GM19328 (cell line): ENCODE measurements at regions not wholly inside any gene's neighbourhood (a gene's known extent, or its start where the extent isn't known, plus 50 kb on each side); places are given as distances from the start of the nearest gene placed in this dataset.

Source experiments
- ATAC-seq: cut with Tn5 transposase; IDR thresholded peaks from one replicate; pipeline ENCODE4 v1.9.1; 2021; ENCODE audit warnings: mild to moderate bottlenecking, moderate library complexity; ENCODE audit not compliant: unreplicated experiment

DNA sequence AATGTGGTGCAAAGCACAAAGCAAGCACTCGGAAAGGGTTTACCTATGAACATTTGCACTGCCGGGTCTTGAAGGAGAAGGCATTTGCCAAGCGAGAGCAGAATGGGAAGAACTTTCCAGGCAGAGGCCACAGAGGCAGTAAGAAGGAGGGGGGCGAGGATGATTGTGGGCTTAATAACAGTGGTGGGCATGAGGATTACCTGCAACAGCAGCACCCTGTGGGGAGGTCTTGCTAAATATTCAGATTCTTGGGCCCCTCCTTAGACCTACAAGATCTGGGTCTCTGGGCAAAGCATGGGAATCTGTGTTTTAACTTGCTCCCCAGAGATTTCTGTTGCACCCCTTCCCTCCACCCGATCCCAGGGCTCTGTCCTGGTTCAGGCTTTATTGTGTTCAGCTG, 75.1 kb upstream of the ZBED5 start:
- no peak for ATAC-seq

DNA sequence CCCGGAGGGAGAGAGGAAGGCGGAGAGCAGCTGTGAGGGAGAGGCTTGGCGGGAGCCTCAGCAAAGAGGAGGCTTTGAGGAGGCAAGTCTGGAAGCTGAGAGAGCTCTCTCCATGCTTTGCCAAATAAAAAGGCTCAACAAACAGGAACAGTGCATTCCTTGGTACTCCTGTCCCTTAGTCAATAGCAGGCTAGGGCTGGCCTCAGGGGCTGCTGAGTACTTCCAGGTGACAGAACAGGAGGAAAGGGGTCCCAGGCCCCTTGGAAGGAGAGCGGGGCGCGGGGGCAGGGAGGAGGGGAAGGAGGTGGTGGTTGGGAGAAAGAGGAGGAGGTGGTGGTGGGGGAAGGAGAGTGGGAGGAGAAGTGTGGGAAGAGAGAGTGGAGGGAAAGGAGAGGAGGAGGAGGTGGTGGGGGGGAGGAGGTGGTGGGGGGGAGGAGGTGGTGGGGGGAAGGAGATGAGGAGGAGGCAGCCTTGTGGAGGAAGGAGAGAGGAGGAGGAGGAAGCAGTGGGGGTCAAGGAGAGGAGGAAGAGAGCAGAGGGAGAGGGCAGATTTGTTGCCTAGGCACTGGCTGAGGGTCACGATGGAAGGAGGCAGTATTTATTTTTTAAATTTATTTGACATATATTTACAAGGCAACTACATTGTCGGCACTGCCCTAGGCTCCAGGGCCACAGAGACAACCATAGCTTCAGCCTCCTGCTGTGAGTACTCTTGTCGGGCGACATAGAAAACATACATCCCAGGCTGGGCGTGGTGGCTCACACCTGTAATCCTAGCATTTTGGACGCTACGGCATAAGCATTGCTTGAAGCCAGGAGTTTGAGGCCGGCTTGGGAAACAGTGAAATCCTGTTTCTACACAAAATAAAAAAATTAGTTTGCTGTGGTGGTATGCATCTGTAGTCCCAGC, 74.2 kb upstream of the ZBED5 start:
- ATAC-seq, result no peak

DNA sequence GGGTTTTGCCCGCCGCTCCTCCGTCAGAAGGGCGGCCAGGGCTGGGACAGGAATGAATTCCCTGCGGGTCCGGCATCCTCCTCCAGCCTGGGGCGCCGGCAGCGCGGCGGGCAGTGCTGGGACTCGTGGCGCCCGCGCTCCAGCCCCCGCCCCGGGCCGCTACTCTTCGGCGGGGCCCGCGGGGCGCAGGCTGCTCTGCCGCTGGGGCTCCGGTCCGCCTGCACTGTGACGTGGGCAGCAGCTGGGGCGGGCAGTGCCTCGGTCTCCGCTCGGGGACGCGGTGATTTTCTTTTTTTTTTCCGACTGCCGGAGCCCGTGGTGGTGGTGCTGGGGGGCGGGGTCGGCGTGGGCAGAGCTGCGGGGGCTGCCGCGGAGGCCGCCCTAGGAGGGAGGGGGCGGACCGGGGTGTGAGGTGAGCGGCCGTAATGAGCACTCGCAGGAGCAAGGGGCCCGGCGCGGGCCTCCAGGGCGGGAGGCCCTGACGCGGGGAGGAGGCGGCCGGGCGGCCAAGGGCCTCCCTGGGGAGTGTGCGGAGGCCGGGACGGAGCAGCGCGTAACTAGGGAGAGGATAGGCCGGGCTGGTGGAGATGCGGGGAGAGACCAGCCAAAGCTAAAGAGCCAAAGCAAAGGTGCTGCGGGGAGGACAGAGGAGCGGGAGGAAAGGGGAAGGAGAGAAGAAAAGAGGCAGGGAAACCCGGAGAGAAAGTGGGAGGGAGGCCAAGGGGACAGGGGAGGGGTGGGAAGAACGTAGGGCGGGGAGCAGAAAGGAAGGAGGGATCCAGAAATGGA, 73.3 kb upstream of the ZBED5 start:
- ATAC-seq, result no peak

DNA sequence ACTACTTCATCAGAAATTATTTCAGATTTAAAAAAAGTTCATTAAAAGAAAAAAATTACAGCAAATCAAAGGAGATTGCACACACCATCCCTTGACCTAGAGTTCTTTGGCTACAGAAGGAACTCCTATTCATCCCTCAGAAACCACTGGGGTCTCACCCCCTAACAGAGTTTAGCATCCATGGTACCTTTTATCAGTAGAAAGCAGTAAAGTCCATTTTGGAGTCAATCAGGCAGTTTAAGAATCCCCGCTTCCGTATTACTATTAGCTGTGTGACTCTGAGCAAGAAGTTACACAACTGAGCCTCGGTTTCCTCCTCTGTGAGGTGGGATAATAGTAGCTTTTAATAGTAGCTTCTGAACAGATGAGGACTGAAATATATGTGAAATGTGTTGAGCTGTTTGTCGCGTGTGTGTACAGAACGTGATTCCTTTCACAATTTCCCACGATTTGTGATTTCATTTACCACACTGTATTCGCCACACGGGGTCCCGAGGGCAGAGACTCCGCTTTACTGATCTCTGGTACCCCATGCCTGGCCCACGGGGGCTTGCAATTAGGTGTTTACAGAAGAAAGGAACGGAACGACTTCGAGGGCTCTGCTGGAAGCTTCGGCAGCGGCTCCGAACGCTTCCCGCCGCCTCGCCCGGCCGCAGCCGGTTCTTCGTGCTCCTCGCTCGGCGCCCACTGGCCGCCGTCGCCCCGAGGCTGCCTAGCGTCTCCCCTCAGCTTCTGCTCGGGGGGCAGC, 72.5 kb upstream of the ZBED5 start:
- ATAC-seq, result no peak

DNA sequence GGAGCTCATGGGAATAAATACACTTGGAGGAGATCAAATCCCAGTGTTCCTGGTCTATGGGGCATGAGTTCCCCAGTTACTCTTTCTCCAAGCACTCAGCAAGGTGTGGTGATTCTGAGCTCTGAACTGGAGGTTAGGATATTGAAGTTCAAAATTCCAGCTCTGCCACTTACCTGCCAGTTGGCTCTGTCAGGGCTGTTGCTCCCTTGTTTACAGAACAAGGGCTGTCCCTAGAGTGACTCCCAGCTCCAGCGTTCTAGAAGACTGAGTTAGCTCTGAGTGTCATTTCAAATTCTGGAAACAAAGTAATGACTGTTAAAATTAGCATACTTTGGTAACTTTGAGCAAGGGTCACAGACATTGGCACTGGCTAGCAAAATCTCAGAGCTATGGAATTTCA, 69.7 kb upstream of the ZBED5 start:
- no peak for ATAC-seq

DNA sequence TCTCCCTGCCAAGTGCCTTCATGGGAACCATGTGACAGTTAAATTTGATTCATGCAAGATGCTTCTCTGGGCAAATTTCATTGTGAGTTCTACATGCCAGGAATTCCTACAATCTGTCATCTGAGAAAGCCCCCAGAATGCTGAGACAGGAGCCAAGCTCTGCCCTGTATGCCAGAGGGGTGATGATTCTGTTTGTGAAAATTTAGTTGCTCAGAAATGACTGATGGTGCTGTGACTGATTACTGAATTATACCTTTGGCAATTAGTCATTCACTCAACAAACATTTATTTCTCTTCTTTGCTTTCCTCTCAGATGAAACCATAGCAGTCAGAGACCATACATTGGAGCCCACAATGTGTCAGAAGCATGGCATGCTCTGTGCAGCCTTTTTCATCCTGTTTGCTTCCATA, 69.0 kb upstream of the ZBED5 start:
- no peak for ATAC-seq

DNA sequence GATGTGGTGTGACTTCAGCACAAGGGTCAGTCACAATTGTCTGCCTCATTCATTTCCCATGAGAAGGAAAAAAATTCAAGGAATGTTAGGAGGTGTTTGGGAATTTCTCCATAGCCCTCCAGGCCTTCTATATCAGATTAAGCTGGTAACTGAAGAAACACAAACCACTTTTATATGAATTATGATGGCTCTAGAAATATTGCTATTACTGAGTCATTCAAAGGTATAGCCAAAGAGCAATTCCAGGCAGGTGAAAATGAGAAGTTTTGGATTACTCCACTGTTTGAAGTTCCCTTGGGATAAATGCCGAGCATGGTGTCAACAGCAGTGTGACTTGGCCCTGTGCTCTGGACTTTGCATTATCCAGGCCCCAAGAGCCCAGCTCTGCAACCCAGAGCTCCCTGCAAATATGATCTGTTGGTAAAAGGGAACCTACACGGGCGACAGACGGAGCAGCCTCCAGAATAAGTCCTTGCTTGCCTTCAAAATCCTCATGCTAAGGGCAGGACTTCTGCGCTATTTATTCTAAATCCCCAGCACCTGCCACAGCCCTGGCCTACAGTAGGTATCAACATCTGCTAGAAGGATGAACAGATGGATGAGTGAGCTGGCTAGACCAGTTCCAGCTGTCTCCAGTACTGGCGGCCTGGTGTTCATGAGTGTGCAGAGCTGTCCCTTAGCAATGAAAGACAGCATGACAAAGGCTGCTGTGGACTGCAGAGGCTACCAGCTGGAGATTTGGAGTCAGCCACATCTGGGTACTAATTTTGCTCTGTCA, 67.5 kb upstream of the ZBED5 start:
- no peak for ATAC-seq

DNA sequence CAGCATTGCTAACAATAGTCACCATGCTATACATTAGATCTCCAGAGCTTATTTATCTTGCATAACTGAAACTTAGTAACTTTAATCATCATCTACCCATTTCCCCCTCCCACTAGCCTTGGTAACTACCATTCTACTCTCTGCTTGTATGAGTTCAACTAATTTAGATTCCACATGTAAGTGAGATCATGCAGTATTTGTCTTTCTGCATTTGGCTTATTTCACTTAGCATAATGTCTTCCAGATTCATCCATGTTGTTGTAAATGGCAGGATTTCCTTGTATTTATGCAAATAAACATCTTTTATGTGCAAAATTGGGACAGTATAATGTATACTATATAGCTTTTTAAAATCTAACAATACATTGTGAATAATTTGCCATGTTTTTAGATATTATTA, 66.0 kb upstream of the ZBED5 start:
- no peak for ATAC-seq

DNA sequence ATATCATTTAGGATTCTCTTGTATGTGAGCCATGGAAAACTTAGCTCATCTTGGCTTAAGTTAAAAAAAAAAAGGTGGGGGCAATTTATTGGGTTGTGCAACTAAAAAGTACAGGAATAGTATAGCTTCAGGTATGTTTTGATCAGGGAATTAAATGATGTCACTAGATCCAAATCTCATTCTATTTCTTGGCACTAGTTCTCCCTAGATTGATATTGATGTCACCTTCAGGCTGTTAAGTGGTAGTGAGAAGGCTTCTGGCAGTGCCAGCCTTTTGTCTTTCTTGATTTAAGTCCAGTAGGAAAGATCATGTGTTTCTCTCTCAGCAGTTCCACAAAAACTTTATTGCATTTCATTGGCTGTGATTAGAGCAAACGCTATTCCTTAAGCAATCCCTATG, 65.0 kb upstream of the ZBED5 start:
- ATAC-seq, result no peak

DNA sequence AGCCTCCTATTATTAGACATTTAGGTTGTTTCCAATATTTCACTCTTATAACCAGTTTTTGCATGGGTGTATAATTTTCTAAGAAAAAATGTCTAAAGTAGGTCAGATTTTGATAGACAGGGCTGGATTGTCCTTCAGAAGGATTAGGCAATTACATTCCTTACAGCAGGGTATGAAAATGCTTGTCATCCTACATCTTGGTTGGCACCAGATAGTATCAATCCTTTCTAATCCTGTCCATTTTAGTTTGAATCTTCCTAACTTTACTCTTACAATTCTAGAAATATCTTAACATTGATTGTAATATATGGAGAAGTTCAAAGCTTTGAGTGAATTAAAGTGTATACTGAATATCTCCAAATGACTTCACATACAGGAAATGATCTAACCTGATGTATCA, 63.0 kb upstream of the ZBED5 start:
- no peak for ATAC-seq

DNA sequence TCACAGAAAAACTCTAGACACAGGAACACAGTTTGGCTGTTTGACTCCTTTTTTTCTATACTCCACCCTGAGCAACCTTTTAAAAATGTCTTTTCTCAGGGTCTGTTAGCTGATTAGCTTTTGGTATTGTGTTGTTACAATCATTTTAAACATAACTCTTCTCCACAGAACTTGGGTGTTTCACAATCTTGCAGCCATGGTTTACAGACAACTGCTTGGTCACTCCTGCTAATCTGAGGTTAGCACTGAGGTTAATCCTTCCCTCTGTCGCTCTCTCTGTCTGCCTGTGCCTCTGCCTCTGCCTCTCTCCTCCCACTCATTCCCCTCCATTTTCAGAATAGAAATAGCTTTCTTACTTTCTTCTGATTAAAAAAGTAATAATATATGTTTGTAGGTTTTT, 62.4 kb upstream of the ZBED5 start:
- ATAC-seq, result no peak

DNA sequence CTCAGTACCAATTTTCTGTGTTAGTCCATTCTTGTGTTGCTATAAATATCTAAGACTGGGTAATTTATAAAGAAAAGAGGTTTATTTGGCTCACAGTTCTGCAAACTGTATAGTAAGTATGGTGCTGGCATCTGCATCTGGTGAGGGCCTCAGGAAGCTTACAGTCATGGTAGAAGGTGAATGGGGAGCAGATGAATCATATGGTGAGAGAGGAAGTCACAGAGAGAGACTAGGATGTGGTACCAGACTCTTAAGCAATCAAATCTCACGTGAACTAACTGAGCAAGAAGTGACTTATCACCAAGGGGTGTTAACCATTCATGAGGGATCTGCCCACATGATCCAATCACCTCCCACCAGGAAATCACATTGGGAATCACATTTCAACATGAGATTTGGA, 60.8 kb upstream of the ZBED5 start:
- ATAC-seq, result no peak

DNA sequence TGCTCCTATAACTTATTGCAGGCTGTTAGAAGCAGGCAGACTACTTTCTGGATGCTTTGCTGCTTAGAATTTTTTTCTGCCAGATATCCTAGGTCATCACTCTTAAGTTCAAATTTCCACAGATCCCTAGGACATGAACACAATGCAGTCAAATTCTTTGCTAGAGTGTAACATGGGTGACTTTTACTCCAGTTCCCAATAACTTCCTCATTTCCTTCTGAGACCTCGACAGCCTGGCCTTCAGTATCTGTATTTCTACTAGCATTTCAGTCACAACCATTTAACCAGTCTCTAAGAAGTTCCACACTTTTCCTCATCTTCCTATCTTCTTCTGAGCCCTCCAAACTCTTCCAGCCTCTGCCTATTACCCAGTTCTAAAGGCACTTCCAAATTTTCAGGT, 60.4 kb upstream of the ZBED5 start:
- no peak for ATAC-seq

DNA sequence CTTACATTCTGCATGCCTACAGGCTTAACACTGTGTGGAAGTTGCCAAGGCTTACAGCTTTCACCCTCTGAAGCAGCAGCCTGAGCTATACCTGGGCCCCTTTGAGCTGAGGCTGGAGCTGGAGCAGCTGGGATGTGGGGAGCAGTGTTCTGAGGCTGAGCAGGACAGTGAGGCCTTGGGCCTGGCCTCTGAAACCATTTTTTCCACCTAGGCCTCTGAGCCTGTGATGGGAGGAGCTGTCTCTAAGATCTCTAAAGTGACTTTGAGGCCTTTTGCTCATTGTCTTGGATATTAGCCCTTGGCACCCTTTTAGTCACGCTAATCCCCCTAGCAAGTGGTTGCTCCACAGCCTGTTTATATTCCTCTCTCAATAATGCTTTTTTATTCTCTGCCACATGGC, 59.9 kb upstream of the ZBED5 start:
- ATAC-seq, result no peak

DNA sequence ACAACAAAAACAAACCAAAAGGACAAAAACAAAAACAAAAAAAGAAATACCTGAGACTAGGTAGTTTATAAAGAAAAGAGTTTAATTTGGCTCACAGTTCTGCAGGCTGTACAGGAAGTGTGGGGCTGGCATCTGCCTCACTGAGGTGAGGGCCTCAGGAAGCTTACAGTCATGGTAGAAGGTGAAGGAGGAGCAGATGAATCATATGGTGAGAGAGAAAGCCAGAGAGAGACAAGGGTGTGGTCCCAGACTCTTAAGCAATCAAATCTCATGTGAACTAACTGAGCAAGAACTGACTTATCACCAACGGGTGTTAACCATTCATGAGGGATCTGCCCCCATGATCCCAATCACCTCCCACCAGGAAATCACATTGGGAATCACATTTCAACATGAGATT, 58.8 kb upstream of the ZBED5 start:
- no peak for ATAC-seq

DNA sequence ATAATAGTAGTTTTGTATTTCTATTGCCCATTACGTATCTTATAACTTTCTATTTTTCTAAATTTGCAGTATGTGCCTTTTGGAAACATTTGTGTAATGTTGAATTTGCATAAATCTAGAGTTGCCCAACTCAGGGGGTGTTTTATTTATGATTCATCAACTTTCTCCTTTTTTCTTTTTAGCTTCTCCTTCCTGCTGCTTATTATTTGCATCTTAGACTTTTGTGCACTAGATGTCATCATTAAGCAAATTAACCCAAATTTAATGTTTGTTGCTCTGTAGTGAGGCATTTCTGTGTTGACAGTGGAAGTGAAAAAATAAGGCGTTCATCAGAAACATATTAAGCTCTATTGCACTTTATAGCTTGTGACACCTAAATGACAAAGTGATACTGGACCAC, 56.2 kb upstream of the ZBED5 start:
- no peak for ATAC-seq

DNA sequence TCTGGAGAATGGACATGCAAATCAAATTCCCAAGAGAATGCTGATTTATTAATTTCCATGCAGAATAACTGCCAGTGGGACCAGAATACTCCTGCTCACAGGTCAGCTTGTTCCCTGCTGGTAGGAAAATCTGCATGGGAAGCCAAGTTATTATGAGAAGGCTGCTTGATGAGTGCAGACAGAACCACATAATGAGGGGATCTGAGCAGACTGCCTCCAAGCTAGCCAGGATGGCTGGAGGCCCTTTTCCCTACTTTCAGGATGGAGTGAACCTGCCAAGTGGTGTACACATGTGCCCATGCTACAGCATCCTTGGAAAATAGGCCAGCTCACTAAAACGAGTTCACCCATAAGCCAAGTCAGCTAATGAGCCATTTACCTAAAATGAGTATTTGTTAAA, 55.2 kb upstream of the ZBED5 start:
- ATAC-seq, result no peak

DNA sequence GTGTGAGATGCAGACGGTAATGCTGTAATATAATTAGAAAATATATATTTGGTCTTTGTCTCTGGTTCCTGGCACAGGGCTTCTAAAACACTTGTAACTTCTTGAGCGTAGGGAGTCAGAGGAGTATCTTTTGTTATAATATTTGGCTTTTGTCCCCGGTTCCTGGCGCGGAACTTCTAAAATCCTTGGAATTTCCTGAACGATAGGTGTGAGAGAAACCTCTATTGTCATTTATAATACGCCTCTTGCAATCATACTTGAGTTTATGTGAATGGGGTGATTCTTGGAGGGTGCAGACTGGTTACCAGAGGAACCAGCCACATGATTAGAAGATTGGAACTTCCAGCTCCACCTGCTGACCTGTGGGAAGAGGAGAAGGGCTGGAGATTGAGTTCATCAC, 54.1 kb upstream of the ZBED5 start:
- ATAC-seq, result no peak

DNA sequence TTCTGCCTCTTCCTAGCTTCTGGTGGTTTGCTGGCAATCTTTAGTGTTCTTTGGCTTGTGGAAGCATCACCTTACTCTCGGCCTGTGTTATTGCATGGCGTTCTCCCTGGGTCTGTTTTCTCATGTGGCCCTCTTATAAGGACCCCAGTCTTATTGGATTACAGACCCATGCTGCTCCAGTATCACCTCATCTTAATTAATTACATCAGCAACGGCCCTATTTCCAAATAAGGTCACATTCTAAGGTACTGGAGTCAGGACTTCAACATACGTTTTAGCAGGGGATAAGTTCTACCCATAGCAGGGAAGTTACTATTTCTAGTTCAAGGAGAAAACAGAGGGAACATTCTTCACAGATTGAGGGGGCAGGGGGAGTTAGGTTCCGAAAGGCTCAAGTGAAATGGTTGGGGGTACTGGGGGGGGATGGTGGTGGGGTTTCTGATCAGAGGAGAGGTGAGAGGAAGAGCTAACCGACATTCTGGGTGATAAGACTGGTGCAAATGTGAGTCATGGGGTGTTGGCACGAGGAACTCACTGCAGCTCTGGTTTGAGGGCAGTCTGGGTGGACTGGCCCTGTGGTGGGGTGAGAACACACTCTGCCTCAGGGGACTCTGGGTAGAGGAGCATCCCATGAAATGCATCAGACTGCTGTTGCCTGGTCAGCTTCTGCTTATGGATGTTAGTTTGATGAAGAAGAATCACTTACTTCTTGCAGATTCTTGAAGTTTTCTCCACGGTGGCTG, 51.5 kb upstream of the ZBED5 start:
- no peak for ATAC-seq
